ENCODE measurements at regions not wholly inside any gene's neighbourhood (a gene's known extent, or its start where the extent isn't known, plus 50 kb on each side); places are given as distances from the start of the nearest gene placed in this dataset.
A peak's percentile ranks its signal among the peaks of the same experiment; 100 is the strongest.

- Histone ChIP-seq H3K4me2 (ENCODE audit: low read length) (no peak overlapping the region), H4K91ac (ENCODE audit: low read depth, low read length) (no peak overlapping the region), H4K8ac (ENCODE audit: low read depth, low read length) (no peak overlapping the region), H2BK12ac (ENCODE audit: low read length) (no peak overlapping the region), H3K36me3 (ENCODE audit: control insufficient read depth in 1 of 2, insufficient read depth in 2 of 2, low read length in 2 of 2) (no peaks in the 10 kb centered on the region), H3K27ac (ENCODE audit: low read depth, low read length) (no peak overlapping the region), H3K4me1 (ENCODE audit: control insufficient read depth in 1 of 2, insufficient read depth in 2 of 2, low read length in 2 of 2) (peaks cover 0 to 2% of the 10 kb centered on the region in 2 experiments), H2BK5ac (ENCODE audit: low read depth, low read length, poor library complexity) (no peak overlapping the region), H3K27me3 (ENCODE audit: insufficient read depth, low read length) (no peaks in the 10 kb centered on the region), H2BK120ac (ENCODE audit: insufficient read depth, low read length, poor library complexity) (no peak overlapping the region), H3K9me3 (ENCODE audit: insufficient read depth, low read depth, low read length) (no peaks in the 10 kb centered on the region), H3K4ac (ENCODE audit: low read depth, low read length) (peak overlapping the region; percentile 33), H3K79me2 (ENCODE audit: control insufficient read depth, insufficient read depth, low read length, poor library complexity) (no peaks in the 10 kb centered on the region), H3K9ac (ENCODE audit: low read length) (no peak overlapping the region), H3K4me3 (ENCODE audit: low read depth, low read length) (no peak overlapping the region), H3K14ac (ENCODE audit: low read length) (no peak overlapping the region), H3K18ac (ENCODE audit: low read length) (no peak overlapping the region), H3K79me1 (ENCODE audit: low read length) (no peaks in the 10 kb centered on the region), H4K12ac (ENCODE audit: low read depth, low read length) (no peak overlapping the region), H2AFZ (ENCODE audit: insufficient read depth, low read length, poor library complexity) (no peak overlapping the region), H2AK5ac (ENCODE audit: low read length) (no peak overlapping the region), H3K23ac (ENCODE audit: low read length) (no peak overlapping the region)
- no peak for DNase-seq
- WGBS (ENCODE audit: extremely low coverage, insufficient coverage, insufficient read length), result no CpG with 5 or more reads among the region's 4 CpGs
Measured at GRCh38 chr9:36479101-36479500, 79.0 kb upstream of the RNF38 start.

GRCh38 chr9:36471359-36471758, 71.3 kb upstream of the RNF38 start:
- no peaks in the 10 kb centered on the region for H3K9me3 ChIP-seq (ENCODE audit: insufficient read depth, low read depth, low read length)
- H3K14ac ChIP-seq (ENCODE audit: low read length), result no peak overlapping the region
- H4K91ac ChIP-seq (ENCODE audit: low read depth, low read length), result no peak overlapping the region
- no peaks in the 10 kb centered on the region for H3K4me1 ChIP-seq (ENCODE audit: control insufficient read depth in 1 of 2, insufficient read depth in 2 of 2, low read length in 2 of 2)
- H4K8ac ChIP-seq (ENCODE audit: low read depth, low read length), result no peak overlapping the region
- no peak overlapping the region for H2AK5ac ChIP-seq (ENCODE audit: low read length)
- H3K27me3 ChIP-seq (ENCODE audit: insufficient read depth, low read length), result no peaks in the 10 kb centered on the region
- no peak overlapping the region for H3K18ac ChIP-seq (ENCODE audit: low read length)
- no peaks in the 10 kb centered on the region for H3K79me1 ChIP-seq (ENCODE audit: low read length)
- H2AFZ ChIP-seq (ENCODE audit: insufficient read depth, low read length, poor library complexity), result no peak overlapping the region
- no peak overlapping the region for H3K23ac ChIP-seq (ENCODE audit: low read length)
- no peak overlapping the region for H3K4me3 ChIP-seq (ENCODE audit: low read depth, low read length)
- no peak overlapping the region for H2BK5ac ChIP-seq (ENCODE audit: low read depth, low read length, poor library complexity)
- H3K9ac ChIP-seq (ENCODE audit: low read length), result no peak overlapping the region
- no peak overlapping the region for H3K4ac ChIP-seq (ENCODE audit: low read depth, low read length)
- H2BK120ac ChIP-seq (ENCODE audit: insufficient read depth, low read length, poor library complexity), result no peak overlapping the region
- peaks cover 0 to 2% of the 10 kb centered on the region in 2 experiments for H3K36me3 ChIP-seq (ENCODE audit: control insufficient read depth in 1 of 2, insufficient read depth in 2 of 2, low read length in 2 of 2)
- DNase-seq, result no peak
- no peak overlapping the region for H3K4me2 ChIP-seq (ENCODE audit: low read length)
- no peaks in the 10 kb centered on the region for H3K79me2 ChIP-seq (ENCODE audit: control insufficient read depth, insufficient read depth, low read length, poor library complexity)
- no peak overlapping the region for H4K12ac ChIP-seq (ENCODE audit: low read depth, low read length)
- H3K27ac ChIP-seq (ENCODE audit: low read depth, low read length), result no peak overlapping the region
- WGBS (ENCODE audit: extremely low coverage, insufficient coverage, insufficient read length), result no CpG with 5 or more reads among the region's 3 CpGs
- H2BK12ac ChIP-seq (ENCODE audit: low read length), result no peak overlapping the region

- Histone ChIP-seq H4K8ac (ENCODE audit: low read depth, low read length) (no peak overlapping the region), H2BK12ac (ENCODE audit: low read length) (no peak overlapping the region), H3K9ac (ENCODE audit: low read length) (no peak overlapping the region), H3K79me1 (ENCODE audit: low read length) (no peaks in the 10 kb centered on the region), H3K4me3 (ENCODE audit: low read depth, low read length) (no peak overlapping the region), H3K9me3 (ENCODE audit: insufficient read depth, low read depth, low read length) (no peaks in the 10 kb centered on the region), H2BK120ac (ENCODE audit: insufficient read depth, low read length, poor library complexity) (no peak overlapping the region), H4K91ac (ENCODE audit: low read depth, low read length) (no peak overlapping the region), H3K4ac (ENCODE audit: low read depth, low read length) (no peak overlapping the region), H3K4me1 (ENCODE audit: control insufficient read depth in 1 of 2, insufficient read depth in 2 of 2, low read length in 2 of 2) (no peaks in the 10 kb centered on the region), H3K23ac (ENCODE audit: low read length) (no peak overlapping the region), H3K27me3 (ENCODE audit: insufficient read depth, low read length) (no peaks in the 10 kb centered on the region), H2AFZ (ENCODE audit: insufficient read depth, low read length, poor library complexity) (no peak overlapping the region), H2BK5ac (ENCODE audit: low read depth, low read length, poor library complexity) (no peak overlapping the region), H3K36me3 (ENCODE audit: control insufficient read depth in 1 of 2, insufficient read depth in 2 of 2, low read length in 2 of 2) (peaks cover 0 to 2% of the 10 kb centered on the region in 2 experiments), H3K79me2 (ENCODE audit: control insufficient read depth, insufficient read depth, low read length, poor library complexity) (no peaks in the 10 kb centered on the region), H3K14ac (ENCODE audit: low read length) (no peak overlapping the region), H2AK5ac (ENCODE audit: low read length) (no peak overlapping the region), H3K27ac (ENCODE audit: low read depth, low read length) (no peak overlapping the region), H3K4me2 (ENCODE audit: low read length) (no peak overlapping the region), H3K18ac (ENCODE audit: low read length) (no peak overlapping the region), H4K12ac (ENCODE audit: low read depth, low read length) (no peak overlapping the region)
- WGBS (ENCODE audit: extremely low coverage, insufficient coverage, insufficient read length), result no CpG with 5 or more reads among the region's 7 CpGs
- DNase-seq, result no peak
Measured at GRCh38 chr9:36470643-36471290, 70.7 kb upstream of the RNF38 start.

- no peak overlapping the region for H3K4ac ChIP-seq (ENCODE audit: low read depth, low read length)
- no peaks in the 10 kb centered on the region for H3K27me3 ChIP-seq (ENCODE audit: insufficient read depth, low read length)
- no peak overlapping the region for H2BK5ac ChIP-seq (ENCODE audit: low read depth, low read length, poor library complexity)
- H3K4me2 ChIP-seq (ENCODE audit: low read length), result no peak overlapping the region
- no peak overlapping the region for H3K23ac ChIP-seq (ENCODE audit: low read length)
- H3K27ac ChIP-seq (ENCODE audit: low read depth, low read length), result no peak overlapping the region
- peaks cover 2% of the 10 kb centered on the region for H3K79me2 ChIP-seq (ENCODE audit: control insufficient read depth, insufficient read depth, low read length, poor library complexity)
- no peak overlapping the region for H4K8ac ChIP-seq (ENCODE audit: low read depth, low read length)
- H3K79me1 ChIP-seq (ENCODE audit: low read length), result no peaks in the 10 kb centered on the region
- peaks cover 3 to 5% of the 10 kb centered on the region in 2 experiments for H3K4me1 ChIP-seq (ENCODE audit: control insufficient read depth in 1 of 2, insufficient read depth in 2 of 2, low read length in 2 of 2)
- no peak overlapping the region for H3K9ac ChIP-seq (ENCODE audit: low read length)
- no peak overlapping the region for H3K18ac ChIP-seq (ENCODE audit: low read length)
- H3K14ac ChIP-seq (ENCODE audit: low read length), result no peak overlapping the region
- H3K36me3 ChIP-seq (ENCODE audit: control insufficient read depth in 1 of 2, insufficient read depth in 2 of 2, low read length in 2 of 2), result peaks cover 2 to 4% of the 10 kb centered on the region in 2 experiments
- H2AK5ac ChIP-seq (ENCODE audit: low read length), result no peak overlapping the region
- H3K4me3 ChIP-seq (ENCODE audit: low read depth, low read length), result no peak overlapping the region
- no peak overlapping the region for H4K91ac ChIP-seq (ENCODE audit: low read depth, low read length)
- H2BK120ac ChIP-seq (ENCODE audit: insufficient read depth, low read length, poor library complexity), result no peak overlapping the region
- no peak overlapping the region for H2AFZ ChIP-seq (ENCODE audit: insufficient read depth, low read length, poor library complexity)
- no peak overlapping the region for H2BK12ac ChIP-seq (ENCODE audit: low read length)
- no peak for DNase-seq
- no peak overlapping the region for H4K12ac ChIP-seq (ENCODE audit: low read depth, low read length)
- no peaks in the 10 kb centered on the region for H3K9me3 ChIP-seq (ENCODE audit: insufficient read depth, low read depth, low read length)
- WGBS (ENCODE audit: extremely low coverage, insufficient coverage, insufficient read length), result no CpG with 5 or more reads among the region's 2 CpGs
Measured at GRCh38 chr9:36463467-36463866, 63.4 kb upstream of the RNF38 start.

Measured in trophoblast cell (in vitro differentiated cells and primary cell).